ENCODE measurements at regions not wholly inside any gene's neighbourhood (a gene's known extent, or its start where the extent isn't known, plus 50 kb on each side); places are given as distances from the start of the nearest gene placed in this dataset.

GRCh38 chr17:22411185-22411784 lies 719.0 kb downstream of the KCNJ18 start:
- DNase-seq, result no peak
- H3K9me3 ChIP-seq, result peaks cover 0 to 54% (median 37%) of the 10 kb centered on the region in 4 donors
- no peak for TF ChIP-seq POLR2AphosphoS5 (IDR thresholded peaks at IDR 0.05)
- H3K27ac ChIP-seq, result no peak overlapping the region
- no peaks in the 10 kb centered on the region for H3K4me1 ChIP-seq
- 80 to 87% (median 86%) methylated on average over 12 to 38 of the region's 38 CpGs for WGBS, 5 donors
- H3K4me3 ChIP-seq, result no peak overlapping the region
- no peaks in the 10 kb centered on the region for H3K36me3 ChIP-seq
- no peaks in the 10 kb centered on the region for H3K27me3 ChIP-seq
- intact Hi-C loops (cut with DNase I; ENCODE audit: low total_unique reads), result no loop called here

- no peaks in the 10 kb centered on the region for H3K4me1 ChIP-seq
- peaks cover 0 to 9% (median 0%) of the 10 kb centered on the region in 3 donors for H3K27me3 ChIP-seq
- no peaks in the 10 kb centered on the region for H3K36me3 ChIP-seq
- H3K4me3 ChIP-seq, result no peak overlapping the region
- TF ChIP-seq CTCF (IDR thresholded peaks at IDR 0.05), result no peak
- no peak for TF ChIP-seq EP300 (IDR thresholded peaks at IDR 0.05)
- TF ChIP-seq POLR2AphosphoS5 (IDR thresholded peaks at IDR 0.05), result no peak
- TF ChIP-seq POLR2A (IDR thresholded peaks at IDR 0.05), result no peak
- H3K9me3 ChIP-seq, result peaks cover 0 to 30% (median 17%) of the 10 kb centered on the region in 4 donors
- no peak for DNase-seq
- 64 to 74% (median 72%) methylated on average over 41 to 52 of the region's 53 CpGs for WGBS, 5 donors
- H3K27ac ChIP-seq, result no peak overlapping the region
- intact Hi-C loops (cut with DNase I; ENCODE audit: low total_unique reads), result no loop called here
Observed at GRCh38 chr17:22435231-22435974, 743.1 kb downstream of the KCNJ18 start.

- no peak for TF ChIP-seq CTCF (IDR thresholded peaks at IDR 0.05)
- no peak for TF ChIP-seq POLR2A (IDR thresholded peaks at IDR 0.05)
- no peak for TF ChIP-seq EP300 (IDR thresholded peaks at IDR 0.05)
- no peak for TF ChIP-seq POLR2AphosphoS5 (IDR thresholded peaks at IDR 0.05)
- 56 to 73% (median 67%) methylated on average over 7 of the region's 7 CpGs for WGBS, 5 donors
- no peaks in the 10 kb centered on the region for H3K4me1 ChIP-seq
Observed at GRCh38 chr17:22441776-22442175, 749.5 kb downstream of the KCNJ18 start.

GRCh38 chr17:22443061-22443460 lies 750.7 kb downstream of the KCNJ18 start:
- H3K9me3 ChIP-seq, result peaks cover 0 to 20% (median 4%) of the 10 kb centered on the region in 4 donors

More at GRCh38 chr17:22441776-22442175, 749.5 kb downstream of the KCNJ18 start:
- H3K27ac ChIP-seq, result no peak overlapping the region
- no peaks in the 10 kb centered on the region for H3K36me3 ChIP-seq
- no peak overlapping the region for H3K4me3 ChIP-seq
- intact Hi-C loops (cut with DNase I; ENCODE audit: low total_unique reads), result no loop called here
- H3K9me3 ChIP-seq, result peaks cover 0 to 20% (median 3%) of the 10 kb centered on the region in 4 donors
- DNase-seq, result no peak
- H3K27me3 ChIP-seq, result peaks cover 0 to 11% (median 0%) of the 10 kb centered on the region in 3 donors

More at GRCh38 chr17:22443061-22443460, 750.7 kb downstream of the KCNJ18 start:
- 70 to 83% (median 79%) methylated on average over 6 of the region's 6 CpGs for WGBS, 5 donors
- intact Hi-C loops (cut with DNase I; ENCODE audit: low total_unique reads), result no loop called here
- Histone ChIP-seq H3K36me3 (no peaks in the 10 kb centered on the region), H3K27ac (no peak overlapping the region), H3K4me1 (no peaks in the 10 kb centered on the region), H3K4me3 (no peak overlapping the region), H3K27me3 (peaks cover 0 to 11% (median 0%) of the 10 kb centered on the region in 3 donors)
- TF ChIP-seq EP300 (IDR thresholded peaks at IDR 0.05), result no peak
- TF ChIP-seq POLR2A (IDR thresholded peaks at IDR 0.05), result no peak
- TF ChIP-seq POLR2AphosphoS5 (IDR thresholded peaks at IDR 0.05), result no peak
- no peak for TF ChIP-seq CTCF (IDR thresholded peaks at IDR 0.05)
- DNase-seq, result no peak
